HG03095 (cell line): ENCODE measurements at regions not wholly inside any gene's neighbourhood (a gene's known extent, or its start where the extent isn't known, plus 50 kb on each side); places are given as distances from the start of the nearest gene placed in this dataset.
A peak's percentile ranks its signal among the peaks of the same experiment; 100 is the strongest.

Experiments
- ATAC-seq: cut with Tn5 transposase; IDR thresholded peaks from one replicate; pipeline ENCODE4 v1.9.1; 2021; ENCODE audit warnings: moderate library complexity; ENCODE audit not compliant: unreplicated experiment

DNA sequence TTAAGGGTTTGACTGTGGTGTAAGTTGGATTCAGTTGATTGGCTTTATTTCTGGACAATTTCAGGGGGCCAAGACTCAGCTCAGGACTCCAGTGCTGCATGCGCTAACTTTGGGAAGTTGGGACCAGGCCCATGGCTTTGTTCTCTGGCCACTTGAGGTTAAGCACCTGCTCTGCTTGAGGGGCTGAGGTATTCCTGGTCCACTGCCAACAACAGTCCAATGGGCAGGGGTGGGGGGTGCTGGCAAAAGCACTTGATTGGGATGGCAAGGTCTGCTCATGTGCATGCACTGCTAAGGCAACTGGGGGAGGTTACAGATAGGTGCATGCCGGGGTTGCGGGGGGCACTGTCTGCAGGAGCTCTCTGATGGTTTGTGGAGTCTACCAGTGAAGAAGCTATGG, 52.6 kb upstream of the ASB17 start:
- no peak for ATAC-seq

DNA sequence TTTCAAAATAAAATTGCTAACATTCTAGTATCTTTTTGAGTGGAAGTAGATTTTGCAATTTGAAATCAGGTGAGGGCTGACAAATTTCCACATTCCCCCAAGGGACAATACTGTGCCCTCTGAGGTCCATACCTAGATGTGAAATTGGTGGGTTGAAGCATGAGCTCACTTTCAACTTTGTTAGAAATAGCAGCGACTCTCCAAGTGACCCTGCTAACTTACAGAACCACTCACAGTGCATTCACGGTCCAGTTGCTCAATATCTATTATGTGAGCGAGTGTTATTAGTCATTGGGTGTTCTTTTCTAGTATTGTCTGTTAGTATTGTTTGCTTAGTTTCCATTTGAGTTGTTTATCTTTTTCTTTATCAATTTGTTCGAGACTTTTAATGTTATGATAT, 53.6 kb upstream of the ASB17 start:
- peak; percentile 82 for ATAC-seq

DNA sequence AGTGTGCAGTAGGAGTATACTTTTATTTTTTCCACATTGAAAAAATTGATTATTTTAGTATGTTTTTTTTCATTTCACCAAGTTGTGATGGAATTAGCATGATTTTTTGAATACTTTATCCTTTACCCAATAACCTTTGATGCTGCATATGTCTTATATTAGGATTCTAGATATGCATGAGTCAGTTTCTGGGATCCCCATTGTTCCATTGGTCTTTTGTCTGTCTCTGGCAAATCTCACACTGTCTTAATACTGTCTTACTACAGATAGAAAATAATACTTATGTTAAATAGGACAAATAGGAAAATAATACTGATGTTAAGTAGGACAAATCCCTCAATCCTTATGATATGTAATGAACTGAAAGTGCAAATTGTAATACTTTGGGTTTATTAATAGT, 54.3 kb upstream of the ASB17 start:
- no peak for ATAC-seq

DNA sequence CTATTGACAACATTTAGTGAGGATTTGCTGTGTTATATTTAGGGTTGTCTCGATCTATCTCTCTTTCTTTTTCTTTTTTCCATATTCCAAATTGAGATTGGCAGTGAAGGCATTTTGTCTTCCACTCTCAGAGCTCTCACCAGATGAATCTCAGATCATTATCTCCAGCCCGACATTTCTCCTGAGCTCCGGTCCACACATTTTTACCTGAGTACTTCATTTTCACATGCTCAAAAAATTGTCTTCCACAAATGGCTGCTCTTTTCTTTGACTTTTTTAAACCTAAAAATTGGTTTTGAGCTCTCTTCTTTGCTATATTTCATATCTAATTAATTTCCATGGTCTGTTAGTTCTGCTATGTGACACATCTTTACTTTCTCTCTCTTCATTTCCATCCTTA, 56.9 kb upstream of the ASB17 start:
- no peak for ATAC-seq

DNA sequence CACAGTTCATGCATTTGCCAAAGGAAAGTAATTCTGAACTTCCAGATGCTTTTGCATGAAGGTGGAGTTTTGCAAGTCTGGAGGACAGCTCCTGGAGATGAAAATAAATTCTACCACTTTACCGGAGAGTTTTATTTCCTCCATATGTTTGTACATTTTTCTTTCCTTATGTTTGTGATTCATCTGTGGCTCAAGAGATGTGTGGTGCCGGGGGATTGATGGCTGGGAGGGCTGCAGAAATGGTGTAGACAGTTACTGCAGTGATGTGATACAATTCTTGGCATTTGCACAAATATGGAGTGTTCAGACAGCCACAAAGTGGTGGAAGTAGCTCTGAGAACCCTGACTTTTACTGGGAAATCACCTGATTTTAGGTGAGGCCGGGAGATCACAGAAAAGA, 58.5 kb upstream of the ASB17 start:
- no peak for ATAC-seq

DNA sequence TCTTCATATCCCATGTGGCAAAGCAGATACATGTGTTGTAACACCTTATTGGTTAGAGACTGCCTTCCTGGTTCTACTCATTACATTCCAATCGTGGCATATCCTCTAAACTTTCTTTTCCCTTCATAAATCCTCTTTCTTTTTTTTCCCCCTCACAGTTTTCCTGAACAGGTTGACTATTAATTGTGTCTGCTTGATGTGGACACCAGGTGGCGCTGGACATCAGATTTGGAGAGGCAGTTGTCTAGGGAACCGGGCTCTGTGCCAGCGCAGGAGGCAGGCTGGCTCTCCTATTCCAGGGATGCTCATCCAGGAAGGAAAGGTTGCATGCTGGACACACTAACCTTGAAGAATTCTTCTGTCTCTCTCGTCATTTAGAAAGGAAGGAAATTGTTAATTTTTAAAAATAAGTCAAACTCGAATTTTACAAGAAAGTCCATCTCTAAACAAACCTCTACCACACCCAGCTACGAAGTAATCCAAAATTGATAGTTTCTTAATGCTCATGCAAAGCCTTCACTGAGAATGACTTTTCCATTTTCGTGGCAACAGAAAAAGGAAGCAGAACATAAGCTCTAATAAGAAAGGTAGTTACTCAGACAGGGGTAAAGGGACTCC, 59.4 kb upstream of the ASB17 start:
- peak; percentile 79 for ATAC-seq

DNA sequence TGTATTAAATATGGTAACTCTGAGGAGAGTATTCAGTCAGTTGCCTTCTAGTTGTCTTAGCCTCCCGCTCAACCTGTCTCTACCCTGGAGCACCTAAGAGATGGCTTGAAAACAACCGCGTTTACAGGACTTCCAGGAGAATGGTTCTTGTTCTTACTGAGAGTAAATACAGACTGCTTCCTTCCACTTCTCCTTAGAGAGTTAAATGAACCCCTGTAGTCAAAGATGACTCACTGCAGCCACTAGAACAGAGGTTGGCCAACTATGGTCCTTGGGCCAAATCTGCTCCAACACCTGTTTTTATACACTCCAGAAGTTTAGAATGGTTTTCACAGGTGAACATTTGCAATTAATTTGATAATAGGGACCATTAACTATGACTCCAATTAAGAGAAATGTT, 60.1 kb upstream of the ASB17 start:
- ATAC-seq: no peak

DNA sequence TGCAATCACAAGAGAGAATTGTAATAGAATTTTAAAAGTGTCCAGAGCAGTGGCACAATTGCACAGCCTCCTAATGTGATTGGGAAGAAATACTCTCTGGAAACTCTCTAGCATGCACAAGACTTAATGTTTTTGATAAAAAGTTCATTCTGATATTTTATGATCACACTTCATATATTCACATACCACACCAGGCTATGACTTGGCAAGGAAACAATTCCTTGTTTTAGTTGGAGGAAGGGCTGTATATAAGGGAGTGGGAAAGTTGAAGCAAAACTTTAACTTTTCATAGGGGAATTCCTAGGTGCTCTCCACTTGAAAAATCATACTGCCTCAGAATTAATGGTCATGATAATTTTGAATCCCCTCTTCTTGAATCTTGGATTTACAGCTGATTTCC, 61.5 kb upstream of the ASB17 start:
- no peak for ATAC-seq

DNA sequence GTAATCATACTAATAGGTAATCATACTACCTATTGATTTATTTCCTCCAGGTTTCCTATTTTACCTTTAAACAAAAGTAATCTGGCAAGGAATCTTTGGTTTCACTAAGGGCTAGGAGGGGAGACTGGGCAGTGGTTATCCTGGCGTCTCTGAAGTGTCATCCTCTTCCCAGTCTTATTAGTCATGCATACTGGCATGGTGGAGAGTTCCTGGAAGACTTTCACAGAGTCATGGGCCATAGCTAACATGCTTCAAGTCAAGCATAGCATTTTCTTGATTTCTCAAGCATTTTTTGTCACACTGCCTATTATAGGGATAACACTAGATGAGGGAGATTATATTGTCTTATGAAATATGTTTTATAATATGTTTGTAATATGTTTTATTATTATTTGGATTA, 64.0 kb upstream of the ASB17 start:
- ATAC-seq: no peak

DNA sequence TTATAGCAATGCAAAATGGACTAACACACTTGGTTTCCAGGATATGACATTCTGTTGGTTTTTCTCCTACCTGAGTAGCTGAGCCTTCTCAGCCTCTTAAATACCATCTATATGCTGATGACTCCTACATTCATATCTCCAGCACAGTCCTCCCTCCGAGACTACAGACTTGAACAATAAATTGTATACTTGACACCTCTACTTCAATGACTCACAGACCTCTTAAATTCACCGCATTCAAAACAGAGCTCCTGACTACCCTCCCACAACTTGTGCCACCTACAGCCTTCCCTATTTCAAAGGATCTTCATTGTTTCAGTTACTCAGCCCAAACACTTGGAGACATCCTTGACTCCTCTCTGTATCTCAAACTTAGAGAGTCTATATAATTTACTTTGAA, 66.8 kb upstream of the ASB17 start:
- ATAC-seq: no peak

DNA sequence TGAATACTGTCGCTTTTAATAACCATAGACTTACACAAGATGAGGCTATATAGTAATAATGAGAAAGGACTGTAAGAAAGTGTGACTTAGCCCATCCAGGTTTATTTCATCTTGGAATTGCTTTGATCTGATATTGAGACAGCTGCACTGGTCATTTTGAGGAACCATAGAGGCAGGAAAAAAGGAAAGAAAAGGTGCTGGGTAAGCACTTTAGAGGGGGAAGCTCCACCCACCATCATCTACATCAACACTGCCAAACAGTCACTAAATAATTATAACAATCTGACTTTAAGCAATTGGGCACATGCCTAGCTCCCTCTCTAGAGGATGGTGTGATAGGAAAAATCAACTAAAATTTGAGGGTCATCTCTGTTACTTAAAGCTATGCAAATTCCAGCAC, 70.6 kb upstream of the ST6GALNAC3 start:
- ATAC-seq: no peak

DNA sequence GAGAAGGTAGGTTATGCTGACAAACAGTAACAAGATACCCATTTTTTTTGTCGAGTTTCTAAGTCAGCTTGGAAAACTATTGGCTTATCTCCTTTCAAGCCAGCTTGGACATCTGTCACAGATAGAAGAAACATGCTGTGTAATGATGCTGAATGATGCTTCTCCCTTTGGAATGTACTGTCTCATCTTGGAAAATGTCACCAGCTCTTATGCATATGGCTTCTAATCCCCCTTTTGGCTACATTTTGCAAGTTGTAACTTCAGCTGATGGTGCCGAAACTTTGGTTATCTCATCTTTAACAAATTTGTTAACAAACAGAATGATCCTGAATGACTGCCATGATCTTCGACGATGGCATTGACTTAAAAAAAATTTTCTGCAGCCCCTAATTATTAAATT, 68.8 kb upstream of the ST6GALNAC3 start:
- no peak for ATAC-seq

DNA sequence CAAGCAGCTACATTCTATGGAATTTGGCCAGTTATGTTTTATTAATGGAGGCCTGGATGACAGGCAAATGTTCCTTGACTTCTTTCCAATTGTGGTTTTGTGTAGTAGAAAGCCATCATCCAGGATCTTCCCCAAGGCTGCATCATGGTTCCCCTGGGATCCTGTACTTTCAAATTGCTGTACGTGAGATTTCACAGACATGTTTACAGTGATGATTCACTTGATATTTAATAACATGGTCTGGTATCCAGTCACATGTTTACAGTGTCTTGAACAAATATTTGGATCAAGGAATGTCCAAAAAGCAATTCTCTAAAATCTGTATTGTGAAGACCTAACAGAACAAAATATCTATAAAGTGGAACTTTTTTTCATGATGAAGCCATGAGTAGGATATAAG, 68.3 kb upstream of the ST6GALNAC3 start:
- ATAC-seq: no peak

DNA sequence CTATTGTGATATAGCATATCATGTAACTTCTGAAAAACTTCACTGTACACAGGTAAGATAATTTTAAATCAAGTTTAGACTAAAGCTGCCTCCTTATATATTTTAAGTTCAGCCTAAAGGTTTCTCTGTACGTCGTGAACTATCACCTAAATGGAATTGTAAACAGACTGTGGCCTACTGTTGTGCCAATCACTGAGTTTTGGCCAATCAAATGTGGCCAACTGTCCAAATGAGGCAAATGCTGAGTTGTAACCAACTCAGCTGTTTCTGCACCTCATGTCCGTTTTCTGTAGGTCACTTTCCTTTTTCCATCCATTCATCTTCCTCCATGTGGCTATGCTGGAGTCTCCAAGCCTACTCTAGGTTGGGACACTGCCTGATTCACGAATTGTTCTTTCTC, 63.7 kb upstream of the ST6GALNAC3 start:
- no peak for ATAC-seq

DNA sequence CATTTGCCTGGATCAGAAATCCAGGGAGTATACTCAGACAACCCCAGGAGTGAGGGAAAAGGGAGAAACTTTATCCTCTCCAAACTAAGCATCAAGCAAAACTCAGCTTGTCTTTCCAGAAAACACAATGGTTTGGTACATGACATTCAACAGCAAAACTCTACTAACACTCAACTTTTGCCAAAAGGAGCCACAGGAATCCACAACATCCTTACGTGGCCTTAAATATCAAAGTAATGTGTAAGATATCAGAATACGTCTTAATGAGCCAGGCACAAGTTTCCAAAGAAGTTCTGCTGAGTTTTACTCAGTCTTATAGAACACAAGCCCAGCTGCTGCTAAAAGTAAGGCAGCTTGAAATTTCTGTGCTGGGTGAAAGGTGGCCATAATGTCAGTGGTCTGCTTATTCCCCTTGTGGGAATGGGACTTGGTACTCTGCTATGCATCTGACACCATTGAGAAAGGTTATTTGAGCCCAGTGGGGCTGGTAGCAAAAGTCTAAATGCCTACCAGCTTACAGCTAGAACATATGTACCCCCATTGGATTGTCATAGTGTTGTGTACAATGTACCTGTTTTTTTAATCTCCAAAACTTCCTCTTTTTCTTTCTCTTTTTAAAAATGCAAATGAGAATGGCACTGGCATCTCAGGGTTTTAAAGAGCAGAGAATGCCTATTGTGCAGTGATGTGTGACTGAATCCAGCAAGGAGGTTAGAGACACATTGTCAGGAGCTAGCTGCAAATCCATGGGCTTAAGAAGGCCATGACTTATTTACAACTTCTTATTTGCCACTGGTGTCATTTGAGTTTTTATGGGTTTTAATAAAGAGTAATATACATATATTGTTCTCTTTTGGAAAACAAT, 62.0 kb upstream of the ST6GALNAC3 start:
- ATAC-seq: no peak

DNA sequence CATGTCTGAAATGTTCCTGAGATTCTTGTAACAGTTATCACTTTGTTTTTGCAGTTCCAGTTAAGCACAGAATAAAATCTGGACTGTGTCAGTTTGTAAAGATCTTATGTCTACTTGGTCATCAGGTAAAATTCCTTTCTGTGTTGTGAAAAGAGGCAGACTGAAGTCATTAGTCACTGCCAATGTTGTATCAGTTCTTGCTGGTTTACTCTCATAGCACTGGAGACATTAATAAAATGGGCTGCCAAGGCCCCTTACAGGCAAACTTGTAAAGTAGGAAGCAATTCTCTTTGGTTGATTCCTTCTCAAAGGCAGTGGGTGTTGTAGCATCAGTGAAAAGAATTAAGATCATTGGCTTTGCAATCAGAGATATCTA, 61.4 kb upstream of the ST6GALNAC3 start:
- ATAC-seq: no peak

DNA sequence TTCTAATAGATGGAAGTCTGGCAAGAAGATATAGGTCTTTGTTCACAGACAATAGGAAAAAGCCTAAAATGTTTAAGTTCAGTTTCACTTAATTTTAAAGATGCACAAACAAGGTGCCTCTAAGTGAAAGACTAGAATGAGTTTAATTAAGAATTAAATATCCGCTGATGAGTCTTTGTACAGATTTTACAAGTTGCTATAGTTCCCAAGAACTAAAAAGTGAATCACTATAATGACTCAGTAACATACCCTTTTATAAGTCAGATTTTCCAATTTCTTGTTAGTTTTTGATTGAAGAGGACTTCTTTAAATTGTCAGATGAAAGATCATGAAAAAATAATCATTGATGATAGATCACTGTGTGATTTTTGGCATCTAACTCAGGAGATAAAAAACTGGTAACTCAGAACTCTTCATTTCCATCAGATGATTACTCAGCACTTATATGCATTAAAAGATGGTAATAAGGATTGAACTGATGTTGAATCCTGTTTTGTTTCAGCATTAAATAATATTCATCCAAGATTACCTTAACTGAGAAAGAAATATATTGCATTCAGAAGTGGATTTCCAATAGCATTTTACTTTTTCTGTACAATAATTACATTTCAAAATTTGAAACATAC, 59.0 kb upstream of the ST6GALNAC3 start:
- no peak for ATAC-seq

DNA sequence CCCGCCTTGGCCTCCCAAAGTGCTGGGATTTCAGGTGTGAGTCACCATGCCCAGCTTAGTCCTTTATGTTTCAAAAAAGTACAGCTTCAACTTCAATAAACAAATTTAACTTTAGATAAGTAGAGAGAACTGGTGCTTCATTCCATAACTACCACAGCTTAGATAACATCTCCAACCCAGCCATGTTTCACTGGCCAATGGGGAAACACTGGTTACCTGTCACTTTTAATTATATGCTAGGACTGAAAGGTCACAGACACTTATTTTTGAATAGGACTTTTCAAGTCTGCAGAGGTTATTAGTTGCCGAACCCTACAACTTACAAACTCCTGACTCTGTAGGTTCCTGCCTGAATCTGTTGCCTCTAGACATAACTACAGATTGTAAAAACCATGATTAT, 56.5 kb upstream of the ST6GALNAC3 start:
- ATAC-seq: no peak

DNA sequence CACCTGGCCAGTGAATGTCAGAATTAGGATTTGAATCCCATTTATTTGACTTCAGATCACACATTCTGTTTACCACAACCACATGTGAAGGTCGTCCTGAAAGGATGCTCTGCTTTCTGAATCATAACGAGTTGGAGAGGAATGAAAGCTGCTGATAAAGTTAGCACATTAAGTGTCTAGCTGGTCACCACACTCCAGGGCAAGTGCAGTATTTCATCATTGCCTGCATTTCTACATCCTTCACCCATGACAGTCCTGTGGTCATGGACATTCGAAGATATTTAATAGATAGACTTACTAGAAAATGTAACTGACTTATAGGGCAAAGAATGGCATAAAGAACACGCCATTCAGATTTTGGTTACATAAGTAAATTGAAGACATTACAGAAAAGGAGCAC, 52.7 kb upstream of the ST6GALNAC3 start:
- no peak for ATAC-seq

DNA sequence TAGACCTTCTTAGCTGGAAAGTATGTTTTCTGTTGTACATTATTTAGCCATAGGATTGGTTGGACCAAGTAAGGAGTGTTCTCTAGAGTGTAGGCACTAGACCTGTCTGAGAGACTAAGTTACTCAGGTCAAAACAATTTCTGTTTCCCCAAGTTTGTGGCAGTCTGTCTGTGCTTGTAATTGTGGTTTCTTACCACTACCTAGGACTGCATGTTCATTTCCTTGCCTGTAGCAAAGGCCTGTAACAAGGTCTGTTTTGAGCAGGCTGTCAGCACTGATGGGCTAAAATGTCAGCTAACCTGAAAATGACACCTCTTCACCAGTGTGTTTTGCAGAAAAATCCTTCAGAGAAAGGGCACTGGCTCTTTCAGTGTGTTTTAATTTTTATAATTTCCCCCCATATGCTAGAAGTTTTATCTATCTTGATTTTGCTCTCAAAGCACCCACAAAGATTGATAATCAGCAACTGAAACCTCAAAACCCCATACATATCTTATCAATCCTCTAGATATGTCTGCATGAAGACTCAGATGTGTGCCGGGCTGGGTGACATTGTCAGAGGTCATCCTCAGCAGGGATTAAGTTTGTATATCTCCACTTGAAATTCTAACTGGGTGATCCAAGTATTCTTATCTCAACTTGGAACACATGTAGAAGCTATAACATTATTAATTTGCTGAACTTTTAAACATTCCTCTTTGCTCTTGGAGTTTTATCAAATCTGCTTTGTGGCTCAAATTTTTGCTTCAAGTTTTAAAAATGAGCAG, 50.7 kb upstream of the ST6GALNAC3 start:
- ATAC-seq: no peak
